BJ (cell line): ENCODE measurements at regions not wholly inside any gene's neighbourhood (a gene's known extent, or its start where the extent isn't known, plus 50 kb on each side); places are given as distances from the start of the nearest gene placed in this dataset.
"Not testable (repeated sequence)": the region's sequence is repeated elsewhere in the genome, so short reads cannot be mapped to it uniquely, and the experiment has no call there.

Experiments used
- CTCF ChIA-PET: fragments of 350-600 bp; formaldehyde crosslinking; extraction: SDS; loops from one replicate; lab custom pipeline; 2021; ENCODE audit warnings: antibody characterized with exemption, inconsistent platforms; lab: Yijun Ruan, JAX
- POLR2A ChIA-PET: fragments of 300-600 bp; sonication (Branson Sonifier 250); formaldehyde crosslinking; extraction: SDS; loops from one replicate; lab custom pipeline; 2021; ENCODE audit warnings: antibody characterized with exemption; lab: Charles Lee
- DNase-seq: peaks from one replicate; pipeline ENCODE4 v3.0.0-alpha.2; 2011; ENCODE audit warnings: low read depth
- H3K27me3 ChIP-seq: 2 replicates; pipeline ENCODE4 v1.6.0; 2011; ENCODE audit warnings: low read length; ENCODE audit not compliant: control insufficient read depth, insufficient read depth
- H3K36me3 ChIP-seq: 2 replicates; pipeline ENCODE4 v1.5.1; 2011; ENCODE audit warnings: low read length; ENCODE audit not compliant: control insufficient read depth, insufficient read depth
- H3K4me3 ChIP-seq: 2 replicates; pipeline ENCODE4 v1.5.1; 2011; ENCODE audit warnings: low read depth, mild to moderate bottlenecking, control low read depth, low read length
- CTCF ChIP-seq: IDR thresholded peaks from 2 replicates; pipeline ENCODE4 v1.5.1; 2011; ENCODE audit warnings: low read depth, mild to moderate bottlenecking, control low read depth, inconsistent platforms, low read length, moderate library complexity; ENCODE audit not compliant: insufficient read depth

- ChIA-PET POLR2A (no interaction called here), CTCF (interaction anchor here (1.1 kb wide), 1 partner anchor 105 kb away, joined by 3 read pairs; no protein-coding TSS in a partner anchor)
- TF ChIP-seq CTCF = no peak
- no peak for DNase-seq
- Histone ChIP-seq H3K36me3 (no peaks in the 10 kb centered on the region; the same call in 1 of the 2 replicates), H3K4me3 (no peak overlapping the region), H3K27me3 (no peaks in the 10 kb centered on the region)
Observed at GRCh38 chr9:108436448-108436847, 419.3 kb downstream of the ACTL7B start.

GRCh38 chr9:108434502-108434901, 421.3 kb downstream of the ACTL7B start:
- no peak for DNase-seq
- no peak overlapping the region for H3K4me3 ChIP-seq
- ChIA-PET POLR2A (no interaction called here), CTCF (interaction anchor here (0.6 to 1.6 kb wide), 7 partner anchors 11 to 969 kb away, joined by 3 to 9 read pairs (median 3); no protein-coding TSS in a partner anchor)
- TF ChIP-seq CTCF = no peak
- H3K27me3 ChIP-seq = no peaks in the 10 kb centered on the region
- H3K36me3 ChIP-seq = no peaks in the 10 kb centered on the region; the same call in 1 of the 2 replicates

- DNase-seq = no peak
- no peaks in the 10 kb centered on the region; the same call in 1 of the 2 replicates for H3K36me3 ChIP-seq
- CTCF ChIA-PET = interaction anchor here (0.5 to 1.6 kb wide), 5 partner anchors 11 to 674 kb away, joined by 3 to 9 read pairs (median 3); no protein-coding TSS in a partner anchor
- TF ChIP-seq CTCF = no peak
- POLR2A ChIA-PET = interaction anchor here (0.7 kb wide), 1 partner anchor 146 kb away, joined by 3 read pairs; no protein-coding TSS in a partner anchor
- no peaks in the 10 kb centered on the region for H3K27me3 ChIP-seq
- H3K4me3 ChIP-seq = no peak overlapping the region
Observed at GRCh38 chr9:108434036-108434435, 421.8 kb downstream of the ACTL7B start.

GRCh38 chr9:108430655-108431054, 425.1 kb downstream of the ACTL7B start:
- CTCF ChIA-PET = interaction anchor here (0.9 kb wide), 1 partner anchor 11 kb away, joined by 3 read pairs; no protein-coding TSS in a partner anchor
- POLR2A ChIA-PET = no interaction called here
- Histone ChIP-seq H3K36me3 (no peaks in the 10 kb centered on the region), H3K4me3 (no peak overlapping the region), H3K27me3 (no peaks in the 10 kb centered on the region)
- no peak for TF ChIP-seq CTCF
- no peak for DNase-seq

GRCh38 chr9:108427751-108428150, 428.0 kb downstream of the ACTL7B start:
- DNase-seq = no peak
- CTCF ChIA-PET = no interaction called here
- no peak overlapping the region for H3K4me3 ChIP-seq
- no peaks in the 10 kb centered on the region for H3K27me3 ChIP-seq
- no peak for TF ChIP-seq CTCF
- POLR2A ChIA-PET = no interaction called here
- no peaks in the 10 kb centered on the region for H3K36me3 ChIP-seq

- H3K27me3 ChIP-seq, DNase-seq, CTCF ChIA-PET, H3K4me3 ChIP-seq, H3K36me3 ChIP-seq: not testable (repeated sequence)
- POLR2A ChIA-PET = interaction anchor here (0.7 kb wide), 1 partner anchor 9 kb away, joined by 3 read pairs; no protein-coding TSS in a partner anchor
Observed at GRCh38 chr9:108426421-108426940, 429.3 kb downstream of the ACTL7B start.
